OCI-LY7 (cell line): ENCODE measurements at regions not wholly inside any gene's neighbourhood (a gene's known extent, or its start where the extent isn't known, plus 50 kb on each side); places are given as distances from the start of the nearest gene placed in this dataset.

Experiments
- CTCF ChIP-seq: fragments of 200-600 bp; sonication (generic); conservative IDR thresholded peaks from 2 replicates; pipeline ENCODE4 v1.5.1; 2014; ENCODE audit warnings: mild to moderate bottlenecking, antibody characterized with exemption, low read length, moderate library complexity, mixed read lengths
- EZH2phosphoT487 ChIP-seq: fragments of 200-600 bp; sonication (generic); IDR thresholded peaks from 2 replicates; pipeline ENCODE4 v1.6.1; 2018; ENCODE audit warnings: low read depth, borderline replicate concordance, mild to moderate bottlenecking, mixed run types, antibody characterized with exemption, low read length, moderate library complexity, mixed read lengths

- TF ChIP-seq CTCF, result no peak
- no peak for TF ChIP-seq EZH2phosphoT487
These were observed 155.2 kb upstream of the UBE2E1 start for GRCh38 chr3:23650371-23651140.
